Panc1 (cell line): ENCODE measurements at regions not wholly inside any gene's neighbourhood (a gene's known extent, or its start where the extent isn't known, plus 50 kb on each side); places are given as distances from the start of the nearest gene placed in this dataset.

Experiments used
- ATAC-seq: fragments of 200-7000 bp; cut with Tn5 transposase; 2 replicates; pipeline ENCODE4 v1.9.1; 2020; ENCODE audit warnings: mild to moderate bottlenecking, moderate library complexity
- BruUV-seq: library from RNA; stranded (reverse); fragments of 400-500 nt; replicated peaks from 2 replicates; lab custom pipeline; 2021; lab: Mats Ljungman, UMichigan
- CTCF ChIA-PET: fragments of 300-600 bp; sonication (Branson Sonifier 250); formaldehyde crosslinking; loops from one replicate; lab custom pipeline; 2022; ENCODE audit warnings: antibody characterized with exemption; lab: Charles Lee
- POLR2A ChIA-PET: fragments of 300-600 bp; sonication (Branson Sonifier 250); formaldehyde crosslinking; loops from one replicate; lab custom pipeline; 2022; ENCODE audit warnings: antibody characterized with exemption; lab: Charles Lee
- DNase-seq: peaks from one replicate; pipeline ENCODE4 v3.0.0-alpha.2; 2010; ENCODE audit warnings: low read depth, low spot score
- H3K27ac ChIP-seq: 2 replicates; pipeline ENCODE4 v1.5.1; 2011; ENCODE audit warnings: mild to moderate bottlenecking, low read length, inconsistent platforms
- H3K27me3 ChIP-seq: fragments of 200-500 bp; sonication (Bioruptor generic); 2 replicates; pipeline ENCODE4 v1.6.0; 2014; ENCODE audit warnings: low read length, inconsistent platforms; ENCODE audit not compliant: control insufficient read depth, insufficient read depth
- H3K36me3 ChIP-seq: fragments of 200-500 bp; sonication (Bioruptor generic); 2 replicates; pipeline ENCODE4 v1.5.1; 2014; ENCODE audit warnings: inconsistent platforms, mild to moderate bottlenecking, low read length, moderate library complexity; ENCODE audit not compliant: control insufficient read depth, insufficient read depth
- H3K4me1 ChIP-seq: 2 replicates; pipeline ENCODE4 v1.5.1; 2011; ENCODE audit warnings: inconsistent platforms, mild to moderate bottlenecking, low read length, moderate library complexity; ENCODE audit not compliant: control insufficient read depth, insufficient read depth
- H3K4me3 ChIP-seq, 2 experiments: 2 replicates each; pipeline ENCODE4 v1.5.1; 2011 to 2012; ENCODE audit warnings: low read depth in 2 of 2, low read length in 2 of 2, mild to moderate bottlenecking in 2 of 2, inconsistent platforms in 1 of 2, moderate library complexity in 1 of 2
- H3K9me3 ChIP-seq: fragments of 200-500 bp; sonication (Bioruptor generic); 2 replicates; pipeline ENCODE4 v1.5.1; 2014; ENCODE audit warnings: low read depth, mild to moderate bottlenecking, inconsistent platforms, low read length, moderate library complexity; ENCODE audit not compliant: control insufficient read depth, insufficient read depth
- POLR2AphosphoS5 ChIP-seq: IDR thresholded peaks from 2 replicates; pipeline ENCODE4 v1.6.1; 2012; ENCODE audit warnings: mild to moderate bottlenecking, low read depth, low read length, moderate library complexity
- SIN3A ChIP-seq: IDR thresholded peaks from 2 replicates; pipeline ENCODE4 v1.6.1; 2012; ENCODE audit warnings: low read depth, mild to moderate bottlenecking, low read length, moderate library complexity, borderline replicate concordance; ENCODE audit not compliant: insufficient read depth
- TCF7L2 ChIP-seq: IDR thresholded peaks from 2 replicates; pipeline ENCODE4 v1.6.1; 2011; ENCODE audit warnings: mild to moderate bottlenecking, low read depth, low read length, inconsistent platforms
- in situ Hi-C: cut with HindIII; loops from 2 replicates; pipeline ENCODE4 v1.10.0; 2016; ENCODE audit warnings: low sequenced_read_pairs, low pct_unique_long_range_greater_than_20kb
- intact Hi-C: fragments of 100-400 bp; cut with micrococcal nuclease; formaldehyde crosslinking; loops from one replicate; pipeline ENCODE4 v1.10.0; 2022; ENCODE audit not compliant: unreplicated experiment
- TF ChIP-seq, protein P1 (sequence below): fragments of 450-650 bp; IDR thresholded peaks from 2 replicates; pipeline ENCODE4 v1.5.1; 2017; ENCODE audit warnings: mild to moderate bottlenecking
- TF ChIP-seq, protein P2 (sequence below), 2 experiments: IDR thresholded peaks; 2 replicates each; pipeline ENCODE4 v1.6.1; 2011 to 2012; ENCODE audit warnings: low read depth in 2 of 2, control low read depth in 1 of 2, low read length in 1 of 2, mild to moderate bottlenecking in 1 of 2, moderate library complexity in 1 of 2; ENCODE audit not compliant: insufficient read depth in 1 of 2

DNA sequence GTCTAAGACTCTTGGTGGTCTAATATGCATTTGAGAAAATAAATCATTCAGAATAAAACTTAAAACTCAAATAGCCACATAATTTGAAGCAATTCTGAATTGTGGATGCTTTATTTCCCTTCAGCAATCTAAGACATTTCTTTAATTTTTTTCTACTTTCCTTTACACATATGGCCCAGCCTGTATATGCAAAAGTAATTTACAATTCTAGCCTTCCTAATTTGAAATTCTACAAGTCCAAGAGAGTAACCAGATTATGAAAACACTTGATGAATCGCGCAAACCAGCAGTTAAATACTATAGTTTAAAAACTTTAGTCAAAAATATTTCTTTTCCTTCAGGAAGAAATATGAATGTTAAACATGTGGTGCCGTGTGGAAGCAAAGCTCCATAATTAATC, 1014.2 kb downstream of the TUSC7 start:
- intact Hi-C loops, result no loop called here
- CTCF ChIA-PET, result no interaction called here

DNA sequence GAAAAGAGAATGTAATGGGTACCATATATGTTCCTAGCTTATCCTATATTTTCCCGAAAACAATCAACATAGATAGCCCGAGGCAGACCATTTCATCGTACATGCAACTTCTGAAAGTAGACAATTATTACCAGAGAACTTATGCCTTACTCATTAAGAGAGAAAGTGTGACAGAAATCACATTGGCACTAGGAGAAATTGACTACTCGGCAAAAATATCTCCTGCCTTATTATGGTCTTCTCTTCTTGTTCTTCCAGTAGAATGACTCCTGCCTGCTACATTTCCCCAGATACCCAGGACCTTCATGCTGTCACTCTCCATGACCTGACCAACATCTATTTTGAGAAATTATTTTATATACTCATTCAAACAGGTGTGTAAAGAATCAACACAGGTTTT, 1015.7 kb downstream of the TUSC7 start:
- Histone ChIP-seq H3K27me3 (no peaks in the 10 kb centered on the region), H3K4me1 (no peaks in the 10 kb centered on the region), H3K4me3 (no peak overlapping the region), H3K36me3 (no peaks in the 10 kb centered on the region), H3K9me3 (no peaks in the 10 kb centered on the region), H3K27ac (no peak overlapping the region)
- ATAC-seq (no peak), DNase-seq (no peak)
- TF ChIP-seq, protein P1, sequence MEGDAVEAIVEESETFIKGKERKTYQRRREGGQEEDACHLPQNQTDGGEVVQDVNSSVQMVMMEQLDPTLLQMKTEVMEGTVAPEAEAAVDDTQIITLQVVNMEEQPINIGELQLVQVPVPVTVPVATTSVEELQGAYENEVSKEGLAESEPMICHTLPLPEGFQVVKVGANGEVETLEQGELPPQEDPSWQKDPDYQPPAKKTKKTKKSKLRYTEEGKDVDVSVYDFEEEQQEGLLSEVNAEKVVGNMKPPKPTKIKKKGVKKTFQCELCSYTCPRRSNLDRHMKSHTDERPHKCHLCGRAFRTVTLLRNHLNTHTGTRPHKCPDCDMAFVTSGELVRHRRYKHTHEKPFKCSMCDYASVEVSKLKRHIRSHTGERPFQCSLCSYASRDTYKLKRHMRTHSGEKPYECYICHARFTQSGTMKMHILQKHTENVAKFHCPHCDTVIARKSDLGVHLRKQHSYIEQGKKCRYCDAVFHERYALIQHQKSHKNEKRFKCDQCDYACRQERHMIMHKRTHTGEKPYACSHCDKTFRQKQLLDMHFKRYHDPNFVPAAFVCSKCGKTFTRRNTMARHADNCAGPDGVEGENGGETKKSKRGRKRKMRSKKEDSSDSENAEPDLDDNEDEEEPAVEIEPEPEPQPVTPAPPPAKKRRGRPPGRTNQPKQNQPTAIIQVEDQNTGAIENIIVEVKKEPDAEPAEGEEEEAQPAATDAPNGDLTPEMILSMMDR, result no peak
- TF ChIP-seq TCF7L2 (no peak), SIN3A (no peak), POLR2AphosphoS5 (no peak)
- TF ChIP-seq, protein P2, sequence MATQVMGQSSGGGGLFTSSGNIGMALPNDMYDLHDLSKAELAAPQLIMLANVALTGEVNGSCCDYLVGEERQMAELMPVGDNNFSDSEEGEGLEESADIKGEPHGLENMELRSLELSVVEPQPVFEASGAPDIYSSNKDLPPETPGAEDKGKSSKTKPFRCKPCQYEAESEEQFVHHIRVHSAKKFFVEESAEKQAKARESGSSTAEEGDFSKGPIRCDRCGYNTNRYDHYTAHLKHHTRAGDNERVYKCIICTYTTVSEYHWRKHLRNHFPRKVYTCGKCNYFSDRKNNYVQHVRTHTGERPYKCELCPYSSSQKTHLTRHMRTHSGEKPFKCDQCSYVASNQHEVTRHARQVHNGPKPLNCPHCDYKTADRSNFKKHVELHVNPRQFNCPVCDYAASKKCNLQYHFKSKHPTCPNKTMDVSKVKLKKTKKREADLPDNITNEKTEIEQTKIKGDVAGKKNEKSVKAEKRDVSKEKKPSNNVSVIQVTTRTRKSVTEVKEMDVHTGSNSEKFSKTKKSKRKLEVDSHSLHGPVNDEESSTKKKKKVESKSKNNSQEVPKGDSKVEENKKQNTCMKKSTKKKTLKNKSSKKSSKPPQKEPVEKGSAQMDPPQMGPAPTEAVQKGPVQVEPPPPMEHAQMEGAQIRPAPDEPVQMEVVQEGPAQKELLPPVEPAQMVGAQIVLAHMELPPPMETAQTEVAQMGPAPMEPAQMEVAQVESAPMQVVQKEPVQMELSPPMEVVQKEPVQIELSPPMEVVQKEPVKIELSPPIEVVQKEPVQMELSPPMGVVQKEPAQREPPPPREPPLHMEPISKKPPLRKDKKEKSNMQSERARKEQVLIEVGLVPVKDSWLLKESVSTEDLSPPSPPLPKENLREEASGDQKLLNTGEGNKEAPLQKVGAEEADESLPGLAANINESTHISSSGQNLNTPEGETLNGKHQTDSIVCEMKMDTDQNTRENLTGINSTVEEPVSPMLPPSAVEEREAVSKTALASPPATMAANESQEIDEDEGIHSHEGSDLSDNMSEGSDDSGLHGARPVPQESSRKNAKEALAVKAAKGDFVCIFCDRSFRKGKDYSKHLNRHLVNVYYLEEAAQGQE (IDR thresholded peaks at IDR 0.05; ENCODE audit: insufficient read depth in 1 of 2, low read depth in 2 of 2, low read length in 1 of 2), result no peak
- ChIA-PET CTCF (no interaction called here), POLR2A (no interaction called here)
- intact Hi-C loops (no loop called here), in situ Hi-C loops (no loop called here)
- BruUV-seq, result no TSS peak

More for the DNA sequence above, 1014.2 kb downstream of the TUSC7 start:
- POLR2A ChIA-PET, result no interaction called here
- Histone ChIP-seq H3K27me3 (no peaks in the 10 kb centered on the region), H3K27ac (no peak overlapping the region), H3K4me3 (no peak overlapping the region), H3K36me3 (no peaks in the 10 kb centered on the region), H3K9me3 (no peaks in the 10 kb centered on the region), H3K4me1 (no peaks in the 10 kb centered on the region)
- DNase-seq (no peak), ATAC-seq (no peak)
- BruUV-seq, result no TSS peak
- TF ChIP-seq, protein P2 (IDR thresholded peaks at IDR 0.05; ENCODE audit: insufficient read depth in 1 of 2, low read depth in 2 of 2, low read length in 1 of 2), result no peak
- TF ChIP-seq POLR2AphosphoS5 (no peak), TCF7L2 (no peak), SIN3A (no peak)
- TF ChIP-seq, protein P1, result no peak
- in situ Hi-C loops, result no loop called here
